Activated B cell treated with CpG ODN at 0.5 μM for 24 hours (primary cell): ENCODE measurements at regions not wholly inside any gene's neighbourhood (a gene's known extent, or its start where the extent isn't known, plus 50 kb on each side); places are given as distances from the start of the nearest gene placed in this dataset.

Source experiments
- ATAC-seq: fragments of 200-7000 bp; cut with Tn5 transposase; one replicate; pipeline ENCODE4 v1.10.0; 2021; ENCODE audit warnings: low read depth, mild to moderate bottlenecking, moderate library complexity
- CTCF ChIA-PET: fragments of 350-600 bp; sonication (Branson Sonifier 250); formaldehyde crosslinking; loops from one replicate; lab custom pipeline; 2021; ENCODE audit warnings: antibody characterized with exemption; lab: Charles Lee
- POLR2A ChIA-PET: fragments of 350-600 bp; sonication (Branson Sonifier 250); formaldehyde crosslinking; loops from one replicate; lab custom pipeline; 2021; ENCODE audit warnings: antibody characterized with exemption; lab: Charles Lee
- DNase-seq: peaks from one replicate; pipeline ENCODE4 v3.0.0; 2022
- H3K27ac Mint-ChIP-seq: one replicate; pipeline ENCODE4 v1.8.0; 2020; ENCODE audit warnings: mixed read lengths
- H3K27me3 Mint-ChIP-seq: one replicate; pipeline ENCODE4 v1.8.0; 2021; ENCODE audit warnings: mixed read lengths
- H3K36me3 Mint-ChIP-seq: one replicate; pipeline ENCODE4 v1.8.0; 2021; ENCODE audit warnings: low read depth, mixed read lengths
- H3K4me1 Mint-ChIP-seq: one replicate; pipeline ENCODE4 v1.8.0; 2021; ENCODE audit warnings: mixed read lengths
- H3K4me3 Mint-ChIP-seq: one replicate; pipeline ENCODE4 v1.8.0; 2020; ENCODE audit warnings: mild to moderate bottlenecking, mixed read lengths
- H3K9me3 Mint-ChIP-seq: one replicate; pipeline ENCODE4 v1.8.0; 2020; ENCODE audit warnings: mixed read lengths
- intact Hi-C: fragments of 100-400 bp; cut with micrococcal nuclease; formaldehyde crosslinking; loops from one replicate; pipeline ENCODE4 v1.15.1; 2024
- TF ChIP-seq, protein P1 (sequence below): fragments of 200-600 bp; IDR thresholded peaks from one replicate; pipeline ENCODE4 v1.8.0; 2022; ENCODE audit warnings: antibody characterized with exemption, mild to moderate bottlenecking

GRCh38 chr16:24624102-24624501 lies 84.7 kb downstream of the RBBP6 start:
- TF ChIP-seq, protein P1, sequence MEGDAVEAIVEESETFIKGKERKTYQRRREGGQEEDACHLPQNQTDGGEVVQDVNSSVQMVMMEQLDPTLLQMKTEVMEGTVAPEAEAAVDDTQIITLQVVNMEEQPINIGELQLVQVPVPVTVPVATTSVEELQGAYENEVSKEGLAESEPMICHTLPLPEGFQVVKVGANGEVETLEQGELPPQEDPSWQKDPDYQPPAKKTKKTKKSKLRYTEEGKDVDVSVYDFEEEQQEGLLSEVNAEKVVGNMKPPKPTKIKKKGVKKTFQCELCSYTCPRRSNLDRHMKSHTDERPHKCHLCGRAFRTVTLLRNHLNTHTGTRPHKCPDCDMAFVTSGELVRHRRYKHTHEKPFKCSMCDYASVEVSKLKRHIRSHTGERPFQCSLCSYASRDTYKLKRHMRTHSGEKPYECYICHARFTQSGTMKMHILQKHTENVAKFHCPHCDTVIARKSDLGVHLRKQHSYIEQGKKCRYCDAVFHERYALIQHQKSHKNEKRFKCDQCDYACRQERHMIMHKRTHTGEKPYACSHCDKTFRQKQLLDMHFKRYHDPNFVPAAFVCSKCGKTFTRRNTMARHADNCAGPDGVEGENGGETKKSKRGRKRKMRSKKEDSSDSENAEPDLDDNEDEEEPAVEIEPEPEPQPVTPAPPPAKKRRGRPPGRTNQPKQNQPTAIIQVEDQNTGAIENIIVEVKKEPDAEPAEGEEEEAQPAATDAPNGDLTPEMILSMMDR, result no peak
- H3K36me3 Mint-ChIP-seq, result no peaks in the 10 kb centered on the region
- DNase-seq, result no peak
- intact Hi-C loops, result no loop called here
- no peaks in the 10 kb centered on the region for H3K9me3 Mint-ChIP-seq
- no peak overlapping the region for H3K27ac Mint-ChIP-seq
- H3K27me3 Mint-ChIP-seq, result peaks cover 1% of the 10 kb centered on the region
- no peak overlapping the region for H3K4me3 Mint-ChIP-seq
- POLR2A ChIA-PET, result no interaction called here
- ATAC-seq, result no peak
- no peaks in the 10 kb centered on the region for H3K4me1 Mint-ChIP-seq
- CTCF ChIA-PET, result no interaction called here

DNA sequence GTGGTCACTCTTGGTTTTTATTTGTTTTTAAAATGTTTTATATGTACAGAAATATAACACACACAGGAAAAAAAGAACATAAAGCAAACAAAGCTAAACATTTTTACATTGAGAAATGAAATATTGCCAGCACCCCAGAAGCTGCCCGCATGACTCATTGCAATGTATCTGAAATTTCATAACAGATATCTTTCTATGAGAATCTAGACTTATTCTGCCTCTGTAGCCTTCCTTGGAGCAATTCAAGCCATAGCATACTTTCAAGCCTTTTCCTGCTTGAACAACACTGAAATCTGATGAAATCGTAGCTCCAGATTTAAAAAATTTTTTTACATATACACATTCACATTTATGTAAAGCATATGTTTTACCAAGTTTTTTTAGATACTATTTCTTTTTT lies 86.9 kb downstream of the RBBP6 start:
- no peaks in the 10 kb centered on the region for H3K27me3 Mint-ChIP-seq
- H3K4me3 Mint-ChIP-seq, result no peak overlapping the region
- ATAC-seq (no peak), DNase-seq (no peak)
- intact Hi-C loops, result no loop called here
- no peaks in the 10 kb centered on the region for H3K36me3 Mint-ChIP-seq
- no peak overlapping the region for H3K27ac Mint-ChIP-seq
- TF ChIP-seq, protein P1, result no peak
- CTCF ChIA-PET, result no interaction called here
- POLR2A ChIA-PET, result no interaction called here
- H3K9me3 Mint-ChIP-seq, result no peaks in the 10 kb centered on the region
- H3K4me1 Mint-ChIP-seq, result no peaks in the 10 kb centered on the region

- DNase-seq, result no peak
- TF ChIP-seq, protein P1, result no peak
- ChIA-PET CTCF (no interaction called here), POLR2A (no interaction called here)
- Mint-ChIP-seq H3K4me1 (no peaks in the 10 kb centered on the region), H3K9me3 (no peaks in the 10 kb centered on the region), H3K27me3 (peaks cover 4% of the 10 kb centered on the region), H3K36me3 (no peaks in the 10 kb centered on the region), H3K4me3 (no peak overlapping the region), H3K27ac (no peak overlapping the region)
- no peak for ATAC-seq
- intact Hi-C loops, result no loop called here
Observed at GRCh38 chr16:24634919-24635318, 94.5 kb upstream of the TNRC6A start.

- intact Hi-C loops, result no loop called here
- no peaks in the 10 kb centered on the region for H3K36me3 Mint-ChIP-seq
- no peaks in the 10 kb centered on the region for H3K9me3 Mint-ChIP-seq
- ATAC-seq (no peak), DNase-seq (no peak)
- ChIA-PET POLR2A (no interaction called here), CTCF (no interaction called here)
- TF ChIP-seq, protein P1, result no peak
- H3K27me3 Mint-ChIP-seq, result peaks cover 4% of the 10 kb centered on the region
- H3K4me1 Mint-ChIP-seq, result no peaks in the 10 kb centered on the region
- H3K27ac Mint-ChIP-seq, result no peak overlapping the region
- H3K4me3 Mint-ChIP-seq, result no peak overlapping the region
Observed at GRCh38 chr16:24635900-24636610, 93.4 kb upstream of the TNRC6A start.

GRCh38 chr16:24639769-24640168 lies 89.7 kb upstream of the TNRC6A start:
- intact Hi-C loops, result no loop called here
- ChIA-PET CTCF (no interaction called here), POLR2A (no interaction called here)
- TF ChIP-seq, protein P1, result no peak
- Mint-ChIP-seq H3K9me3 (no peaks in the 10 kb centered on the region), H3K27me3 (peaks cover 12% of the 10 kb centered on the region), H3K4me1 (no peaks in the 10 kb centered on the region), H3K27ac (no peak overlapping the region), H3K36me3 (no peaks in the 10 kb centered on the region), H3K4me3 (no peak overlapping the region)
- DNase-seq (no peak), ATAC-seq (no peak)
